HFF-Myc (cell line): ENCODE measurements at regions not wholly inside any gene's neighbourhood (a gene's known extent, or its start where the extent isn't known, plus 50 kb on each side); places are given as distances from the start of the nearest gene placed in this dataset.

ENCODE experiments used
- DNase-seq: peaks from one replicate; pipeline ENCODE4 v3.0.0-alpha.2; 2011; ENCODE audit warnings: low read depth; ENCODE audit errors: extremely low read depth
- H3K4me3 ChIP-seq: replicated peaks from 2 replicates; pipeline ENCODE4 v1.5.1; 2011; ENCODE audit warnings: low read depth, mild to moderate bottlenecking, control low read depth, low read length
- CTCF ChIP-seq: IDR thresholded peaks from 2 replicates; pipeline ENCODE4 v1.5.1; 2012; ENCODE audit warnings: mild to moderate bottlenecking, low read depth, low read length, control low read depth; ENCODE audit errors: missing control alignments

GRCh38 chr7:71042591-71042990 is 89.4 kb upstream of the GALNT17 start:
- TF ChIP-seq CTCF: no peak
- DNase-seq: no peak
- H3K4me3 ChIP-seq: no peak overlapping the region

GRCh38 chr7:71050492-71050891 is 81.5 kb upstream of the GALNT17 start:
- no peak overlapping the region for H3K4me3 ChIP-seq
- TF ChIP-seq CTCF: no peak
- DNase-seq: no peak

GRCh38 chr7:71055504-71055903 is 76.4 kb upstream of the GALNT17 start:
- no peak for DNase-seq
- no peak for TF ChIP-seq CTCF
- H3K4me3 ChIP-seq: no peak overlapping the region

- TF ChIP-seq CTCF: no peak
- H3K4me3 ChIP-seq: no peak overlapping the region
- DNase-seq: no peak
Measured at GRCh38 chr7:71077743-71078476, 54.0 kb upstream of the GALNT17 start.
